SK-N-SH treated with all-trans-retinoic acid at 6 μM for 48 hours (cell line): ENCODE measurements at regions not wholly inside any gene's neighbourhood (a gene's known extent, or its start where the extent isn't known, plus 50 kb on each side); places are given as distances from the start of the nearest gene placed in this dataset.

ENCODE experiments used
- ISL1 ChIP-seq: fragments of 250-450 bp; sonication (Bioruptor Pico); IDR thresholded peaks from 2 replicates; pipeline ENCODE4 v2.1.2; 2022; ENCODE audit warnings: mild to moderate bottlenecking, moderate library complexity
- TCF4 ChIP-seq: fragments of 250-450 bp; sonication (Bioruptor Pico); IDR thresholded peaks from 2 replicates; pipeline ENCODE4 v1.8.0; 2021; ENCODE audit warnings: mild to moderate bottlenecking, moderate library complexity, borderline replicate concordance
- ZNF8 ChIP-seq: fragments of 450-650 bp; formaldehyde crosslinking; IDR thresholded peaks from 2 replicates; pipeline ENCODE4 v1.5.0; 2020; ENCODE audit warnings: mild to moderate bottlenecking, moderate library complexity
- TF ChIP-seq, protein P1 (sequence below): fragments of 250-450 bp; sonication (Bioruptor Pico); IDR thresholded peaks from 2 replicates; pipeline ENCODE4 v1.8.0; 2021; ENCODE audit warnings: low read depth, mild to moderate bottlenecking, moderate library complexity, borderline replicate concordance
- TF ChIP-seq, protein P2 (sequence below): fragments of 250-450 bp; sonication (Bioruptor Pico); IDR thresholded peaks from 2 replicates; pipeline ENCODE4 v1.8.0; 2020; ENCODE audit warnings: mild to moderate bottlenecking, moderate library complexity, borderline replicate concordance

DNA sequence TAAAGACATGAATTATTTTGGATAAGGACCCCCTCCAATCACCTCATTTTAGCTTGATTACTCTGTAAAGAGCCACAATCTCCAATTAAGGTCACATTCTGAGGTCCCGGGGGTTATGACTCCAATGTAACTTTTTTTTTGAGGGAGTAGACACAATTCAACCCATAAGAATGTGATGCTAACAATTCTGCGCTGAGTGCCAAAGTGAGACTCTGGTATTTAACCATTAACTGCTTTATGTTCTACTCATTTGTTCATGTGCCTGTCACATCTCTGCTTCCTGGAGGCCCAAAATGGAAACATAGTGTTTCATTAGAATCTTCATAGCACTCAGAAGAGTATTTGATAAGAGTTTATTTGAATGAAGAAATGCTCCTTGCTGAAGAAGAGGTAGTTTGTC is 234.8 kb downstream of the CPE start:
- TF ChIP-seq ZNF8 (no peak), TCF4 (CRISPR knock-in tag) (no peak), ISL1 (no peak)
- TF ChIP-seq, protein P1, sequence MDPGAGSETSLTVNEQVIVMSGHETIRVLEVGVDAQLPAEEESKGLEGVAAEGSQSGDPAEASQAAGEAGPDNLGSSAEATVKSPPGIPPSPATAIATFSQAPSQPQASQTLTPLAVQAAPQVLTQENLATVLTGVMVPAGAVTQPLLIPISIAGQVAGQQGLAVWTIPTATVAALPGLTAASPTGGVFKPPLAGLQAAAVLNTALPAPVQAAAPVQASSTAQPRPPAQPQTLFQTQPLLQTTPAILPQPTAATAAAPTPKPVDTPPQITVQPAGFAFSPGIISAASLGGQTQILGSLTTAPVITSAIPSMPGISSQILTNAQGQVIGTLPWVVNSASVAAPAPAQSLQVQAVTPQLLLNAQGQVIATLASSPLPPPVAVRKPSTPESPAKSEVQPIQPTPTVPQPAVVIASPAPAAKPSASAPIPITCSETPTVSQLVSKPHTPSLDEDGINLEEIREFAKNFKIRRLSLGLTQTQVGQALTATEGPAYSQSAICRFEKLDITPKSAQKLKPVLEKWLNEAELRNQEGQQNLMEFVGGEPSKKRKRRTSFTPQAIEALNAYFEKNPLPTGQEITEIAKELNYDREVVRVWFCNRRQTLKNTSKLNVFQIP (CRISPR knock-in tag), result no peak
- TF ChIP-seq, protein P2, sequence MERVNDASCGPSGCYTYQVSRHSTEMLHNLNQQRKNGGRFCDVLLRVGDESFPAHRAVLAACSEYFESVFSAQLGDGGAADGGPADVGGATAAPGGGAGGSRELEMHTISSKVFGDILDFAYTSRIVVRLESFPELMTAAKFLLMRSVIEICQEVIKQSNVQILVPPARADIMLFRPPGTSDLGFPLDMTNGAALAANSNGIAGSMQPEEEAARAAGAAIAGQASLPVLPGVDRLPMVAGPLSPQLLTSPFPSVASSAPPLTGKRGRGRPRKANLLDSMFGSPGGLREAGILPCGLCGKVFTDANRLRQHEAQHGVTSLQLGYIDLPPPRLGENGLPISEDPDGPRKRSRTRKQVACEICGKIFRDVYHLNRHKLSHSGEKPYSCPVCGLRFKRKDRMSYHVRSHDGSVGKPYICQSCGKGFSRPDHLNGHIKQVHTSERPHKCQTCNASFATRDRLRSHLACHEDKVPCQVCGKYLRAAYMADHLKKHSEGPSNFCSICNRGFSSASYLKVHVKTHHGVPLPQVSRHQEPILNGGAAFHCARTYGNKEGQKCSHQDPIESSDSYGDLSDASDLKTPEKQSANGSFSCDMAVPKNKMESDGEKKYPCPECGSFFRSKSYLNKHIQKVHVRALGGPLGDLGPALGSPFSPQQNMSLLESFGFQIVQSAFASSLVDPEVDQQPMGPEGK (CRISPR knock-in tag), result no peak
